Left lung (tissue), 4 donors: ENCODE measurements at regions not wholly inside any gene's neighbourhood (a gene's known extent, or its start where the extent isn't known, plus 50 kb on each side); places are given as distances from the start of the nearest gene placed in this dataset.

Experiments
- ATAC-seq: fragments of 200-7000 bp; cut with Tn5 transposase; one replicate; pipeline ENCODE4 v1.9.1; 2020; ENCODE audit warnings: moderate library complexity
- DNase-seq, 4 donors: peaks; one replicate each; pipeline ENCODE4 v3.0.0-alpha.2; 2013 to 2020
- H3K27ac ChIP-seq, 2 donors: fragments of 200-600 bp; sonication (generic) in 1 of 2; one replicate each; pipeline versions ENCODE4 v1.5.0 to v1.8.0; 2020 to 2021
- H3K27me3 ChIP-seq, 2 donors: fragments of 200-600 bp; sonication (generic) in 1 of 2; one replicate each; pipeline versions ENCODE4 v1.5.0 to v1.8.0; 2020 to 2021
- H3K36me3 ChIP-seq, 2 donors: fragments of 200-600 bp; sonication (generic) in 1 of 2; one replicate each; pipeline versions ENCODE4 v1.5.0 to v1.8.0; 2020 to 2021
- H3K4me1 ChIP-seq, 2 donors: fragments of 200-600 bp; one replicate each; pipeline ENCODE4 v1.8.0; 2021
- H3K4me3 ChIP-seq, 2 donors: fragments of 200-600 bp; sonication (generic) in 1 of 2; one replicate each; pipeline versions ENCODE4 v1.5.0 to v1.8.0; 2020 to 2021; ENCODE audit warnings: mild to moderate bottlenecking in 1 of 2
- H3K9me3 ChIP-seq, 2 donors: fragments of 200-600 bp; sonication (generic) in 1 of 2; one replicate each; pipeline versions ENCODE4 v1.5.0 to v1.8.0; 2020 to 2021
- CTCF ChIP-seq, 2 donors: fragments of 200-600 bp; sonication (generic) in 1 of 2; IDR thresholded peaks; one replicate each; pipeline versions ENCODE4 v1.5.0 to v1.8.0; 2021; ENCODE audit warnings: antibody characterized with exemption in 2 of 2
- intact Hi-C, 2 donors: fragments of 100-400 bp; cut with DNase I; formaldehyde crosslinking; loops; one replicate each; pipeline versions ENCODE4 v1.11.2 to v1.14.2; 2022
- donor health status: DM: no; HTN: yes; CAD: no.
- donor health status: DM: no; HTN: no; CAD: no.

- DNase-seq (no peak), ATAC-seq (no peak)
- intact Hi-C loops = no loop called here
- H3K4me3 ChIP-seq = no peak overlapping the region
- no peaks in the 10 kb centered on the region for H3K36me3 ChIP-seq
- TF ChIP-seq CTCF (IDR thresholded peaks at IDR 0.05) = no peak
- H3K27ac ChIP-seq = no peak overlapping the region
- no peaks in the 10 kb centered on the region for H3K4me1 ChIP-seq
- peaks cover 0 to 22% of the 10 kb centered on the region in 2 donors for H3K27me3 ChIP-seq
- H3K9me3 ChIP-seq = no peaks in the 10 kb centered on the region
Observed at GRCh38 chr10:117924820-117925219, 121.9 kb downstream of the RAB11FIP2 start.

GRCh38 chr10:117925369-117925768, 121.4 kb downstream of the RAB11FIP2 start:
- no peak overlapping the region for H3K4me3 ChIP-seq
- intact Hi-C loops = no loop called here
- no peaks in the 10 kb centered on the region for H3K9me3 ChIP-seq
- no peak overlapping the region for H3K27ac ChIP-seq
- no peaks in the 10 kb centered on the region for H3K4me1 ChIP-seq
- ATAC-seq (no peak), DNase-seq (no peak)
- no peaks in the 10 kb centered on the region for H3K36me3 ChIP-seq
- peaks cover 0 to 22% of the 10 kb centered on the region in 2 donors for H3K27me3 ChIP-seq
- no peak for TF ChIP-seq CTCF (IDR thresholded peaks at IDR 0.05)

- H3K27me3 ChIP-seq = peaks cover 0 to 17% of the 10 kb centered on the region in 2 donors
- DNase-seq = no peak
- no peaks in the 10 kb centered on the region for H3K9me3 ChIP-seq
- H3K36me3 ChIP-seq = no peaks in the 10 kb centered on the region
- H3K4me3 ChIP-seq = no peak overlapping the region
- no peaks in the 10 kb centered on the region for H3K4me1 ChIP-seq
- intact Hi-C loops = no loop called here
- ATAC-seq = no peak
- H3K27ac ChIP-seq = no peak overlapping the region
- TF ChIP-seq CTCF (IDR thresholded peaks at IDR 0.05) = no peak
Observed at GRCh38 chr10:117926491-117926890, 120.2 kb downstream of the RAB11FIP2 start.

GRCh38 chr10:117927332-117927731, 119.4 kb downstream of the RAB11FIP2 start:
- TF ChIP-seq CTCF (IDR thresholded peaks at IDR 0.05) = no peak
- Histone ChIP-seq H3K27ac (no peak overlapping the region), H3K4me1 (no peaks in the 10 kb centered on the region), H3K27me3 (peaks cover 0 to 13% of the 10 kb centered on the region in 2 donors), H3K36me3 (no peaks in the 10 kb centered on the region), H3K4me3 (no peak overlapping the region), H3K9me3 (no peaks in the 10 kb centered on the region)
- ATAC-seq (no peak), DNase-seq (no peak)
- intact Hi-C loops = no loop called here

- no peaks in the 10 kb centered on the region for H3K36me3 ChIP-seq
- no peak for DNase-seq
- no peaks in the 10 kb centered on the region for H3K4me1 ChIP-seq
- no peak overlapping the region for H3K4me3 ChIP-seq
- peaks cover 0 to 11% of the 10 kb centered on the region in 2 donors for H3K27me3 ChIP-seq
- no peak for ATAC-seq
- no peak for TF ChIP-seq CTCF (IDR thresholded peaks at IDR 0.05)
- intact Hi-C loops = no loop called here
- no peak overlapping the region for H3K27ac ChIP-seq
- H3K9me3 ChIP-seq = no peaks in the 10 kb centered on the region
Observed at GRCh38 chr10:117927871-117928270, 118.9 kb downstream of the RAB11FIP2 start.
